GM18861 (cell line): ENCODE measurements at regions not wholly inside any gene's neighbourhood (a gene's known extent, or its start where the extent isn't known, plus 50 kb on each side); places are given as distances from the start of the nearest gene placed in this dataset.
"Not testable (repeated sequence)": the region's sequence is repeated elsewhere in the genome, so short reads cannot be mapped to it uniquely, and the experiment has no call there.

ENCODE experiments used
- ATAC-seq: cut with Tn5 transposase; IDR thresholded peaks from one replicate; pipeline ENCODE4 v1.9.1; 2021; ENCODE audit not compliant: unreplicated experiment

DNA sequence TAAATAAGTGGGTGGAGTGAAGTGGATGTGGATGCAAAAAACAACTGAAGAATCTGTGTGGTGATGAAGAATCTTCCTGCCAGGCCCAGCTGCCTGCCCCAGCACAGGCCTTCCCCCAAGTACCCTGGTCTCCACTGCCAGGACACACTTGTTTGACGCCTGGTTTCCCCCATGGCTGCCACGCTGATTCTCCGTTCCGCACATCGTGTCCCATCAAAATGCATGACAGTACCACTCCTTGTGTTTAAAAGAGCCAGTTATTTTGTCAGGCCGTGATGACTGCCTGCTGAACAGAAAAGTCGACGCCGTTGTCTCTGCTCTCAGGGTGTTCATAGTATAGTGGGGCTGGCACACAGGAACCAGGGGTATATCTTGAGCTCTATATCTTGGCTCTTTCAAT, 50.3 kb upstream of the KYNU start:
- ATAC-seq: no peak

DNA sequence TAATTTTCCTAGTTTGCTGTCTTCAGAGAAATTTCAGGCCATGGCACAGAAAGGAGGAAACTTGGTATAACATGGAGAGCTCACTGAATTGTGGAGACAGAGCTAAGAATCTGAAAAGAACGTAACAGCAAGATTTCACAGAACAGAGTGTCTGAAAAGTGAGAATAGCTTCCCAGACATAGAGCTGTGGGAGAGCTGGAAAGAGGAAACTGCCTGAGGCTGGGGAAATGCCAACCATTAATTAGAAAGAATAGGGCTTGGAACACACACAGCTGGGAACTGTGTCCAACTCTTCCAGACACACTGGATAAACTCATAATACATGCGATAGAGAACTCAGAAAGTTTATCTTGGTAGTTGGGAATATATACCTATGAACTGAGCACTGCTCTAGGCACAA, 51.6 kb upstream of the KYNU start:
- ATAC-seq: no peak

DNA sequence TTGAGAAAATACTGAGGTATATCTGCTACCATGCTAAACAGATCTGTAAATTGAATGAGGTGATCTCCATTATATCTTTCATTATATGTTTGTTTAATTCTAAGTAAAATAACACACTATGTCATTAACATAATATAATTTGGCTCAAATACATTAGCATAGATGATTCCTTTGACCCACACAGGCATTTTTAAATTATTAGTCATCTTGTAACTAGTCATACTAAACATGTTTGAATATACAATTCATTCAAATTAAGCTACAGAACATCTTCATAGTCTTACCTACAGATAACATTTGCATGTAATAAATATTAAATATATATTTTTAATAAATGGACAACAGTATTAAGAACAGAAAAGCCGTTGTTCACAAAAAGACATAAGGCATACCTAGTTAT, 52.7 kb upstream of the KYNU start:
- ATAC-seq: no peak

DNA sequence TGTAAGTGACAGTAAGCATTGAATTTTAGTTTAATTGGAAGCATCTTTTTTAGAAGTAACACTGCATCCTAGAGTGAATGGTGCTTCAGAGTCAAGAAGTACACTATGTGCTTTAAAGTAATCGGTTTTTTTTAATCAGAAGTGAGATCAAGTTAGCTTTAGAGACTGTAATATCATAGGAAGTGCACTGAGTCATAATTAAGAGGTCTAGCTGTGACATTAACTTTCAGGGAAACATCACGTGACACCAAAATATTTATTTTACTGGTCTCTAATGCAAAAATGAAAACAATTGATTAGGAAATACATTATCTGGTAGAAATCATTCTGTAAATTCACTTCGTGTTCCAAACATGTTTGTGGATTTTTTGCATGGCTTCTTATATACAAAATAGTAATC, 55.3 kb upstream of the KYNU start:
- no peak for ATAC-seq

DNA sequence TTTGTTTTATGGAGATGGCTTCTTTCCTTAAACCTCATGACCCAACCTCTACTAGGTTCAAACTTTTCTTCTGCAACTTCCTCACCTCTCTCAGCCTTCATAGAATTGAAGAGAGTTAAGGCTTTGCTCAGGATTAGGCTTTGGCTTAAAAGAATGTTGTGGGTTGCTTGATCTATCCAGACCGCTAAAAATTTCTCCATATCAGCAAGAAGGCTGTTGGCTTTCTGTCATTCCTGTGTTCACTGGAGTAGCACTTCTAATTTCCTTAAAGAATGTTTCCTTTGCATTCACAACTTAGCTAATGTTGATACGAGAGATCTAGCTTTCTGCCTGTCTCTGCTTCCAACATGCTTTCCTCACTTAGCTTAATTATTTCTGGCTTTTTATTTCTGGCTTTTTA, 58.1 kb upstream of the KYNU start:
- ATAC-seq: no peak

DNA sequence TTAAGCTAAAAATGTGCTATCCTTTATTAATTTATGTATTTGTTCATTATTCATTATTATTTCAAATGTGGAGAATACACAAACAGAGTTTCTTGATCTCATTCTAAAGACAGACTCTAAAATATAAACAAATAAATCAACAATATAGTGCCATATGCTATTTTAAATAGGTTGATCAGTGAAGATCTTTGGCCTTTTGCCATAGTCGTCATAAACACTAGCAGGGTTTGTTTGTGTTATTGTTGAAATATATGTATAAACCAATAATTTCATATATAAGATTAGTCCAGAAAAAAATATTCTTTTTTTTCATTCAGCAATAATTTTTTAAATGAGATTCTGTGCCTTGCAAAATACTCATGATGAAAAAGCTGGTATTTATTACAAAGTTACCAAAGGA, 62.1 kb upstream of the KYNU start:
- ATAC-seq: no peak

DNA sequence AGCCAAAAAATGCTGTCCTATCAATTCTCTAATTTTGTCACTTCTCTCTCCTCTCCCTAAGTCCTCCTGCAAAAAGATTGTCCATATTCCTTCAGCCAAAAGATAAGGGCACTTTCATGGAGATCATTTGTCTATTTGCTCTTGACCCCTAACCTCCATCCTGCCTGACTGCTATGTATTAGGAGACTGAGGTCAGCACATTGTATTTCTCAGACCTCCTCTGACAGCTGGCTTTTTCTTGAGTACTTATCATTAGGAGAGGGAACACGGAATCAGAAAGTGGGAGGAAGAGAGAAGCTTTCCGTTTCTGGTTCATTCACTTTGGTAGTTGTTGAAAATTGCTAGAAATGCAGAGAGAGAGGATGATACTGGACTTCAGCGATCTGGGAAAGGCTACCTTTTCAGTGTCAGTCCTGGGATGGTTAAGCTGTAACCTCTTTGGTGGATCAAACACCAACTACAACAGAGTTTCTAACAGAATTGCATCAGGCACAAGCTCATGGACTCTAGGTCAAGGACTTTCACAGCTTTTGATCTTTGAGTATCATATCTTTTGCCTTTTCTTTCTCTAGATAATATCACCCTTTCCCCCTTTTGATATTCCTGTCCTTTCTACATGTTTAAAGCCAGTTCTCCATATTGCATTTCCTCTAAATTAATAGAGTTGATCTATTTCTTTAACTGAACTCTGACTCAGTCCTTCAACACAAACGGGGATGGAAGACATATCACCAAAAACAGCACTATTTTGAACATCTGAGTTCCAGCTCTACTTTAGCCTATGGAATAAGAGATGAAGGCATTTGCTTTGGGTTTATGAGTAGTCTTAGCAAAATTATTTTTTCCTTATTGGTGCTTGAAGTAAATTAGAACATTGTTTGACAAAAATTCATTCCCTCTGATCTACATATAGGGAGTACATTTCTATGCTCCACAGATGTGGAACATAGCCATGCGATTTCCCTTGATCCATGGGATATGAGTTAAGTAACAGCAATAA, 63.3 kb upstream of the KYNU start:
- no peak for ATAC-seq

DNA sequence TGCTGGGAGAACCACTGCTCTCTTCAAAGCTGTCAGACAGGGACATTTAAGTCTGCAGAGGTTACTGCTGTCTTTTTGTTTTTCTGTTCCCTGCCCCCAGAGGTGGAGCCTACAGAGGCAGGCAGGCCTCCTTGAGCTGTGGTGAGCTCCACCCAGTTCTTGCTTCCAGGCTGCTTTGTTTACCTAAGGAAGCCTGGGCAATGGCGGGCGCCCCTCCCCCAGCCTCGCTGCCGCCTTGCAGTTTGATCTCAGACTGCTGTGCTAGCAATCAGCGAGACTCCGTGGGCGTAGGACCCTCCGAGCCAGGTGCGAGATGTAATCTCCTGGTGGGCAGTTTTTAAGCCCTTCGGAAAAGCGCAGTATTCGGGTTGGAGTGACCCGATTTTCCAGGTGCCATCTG, 65.8 kb upstream of the KYNU start:
- not testable (repeated sequence) for ATAC-seq

DNA sequence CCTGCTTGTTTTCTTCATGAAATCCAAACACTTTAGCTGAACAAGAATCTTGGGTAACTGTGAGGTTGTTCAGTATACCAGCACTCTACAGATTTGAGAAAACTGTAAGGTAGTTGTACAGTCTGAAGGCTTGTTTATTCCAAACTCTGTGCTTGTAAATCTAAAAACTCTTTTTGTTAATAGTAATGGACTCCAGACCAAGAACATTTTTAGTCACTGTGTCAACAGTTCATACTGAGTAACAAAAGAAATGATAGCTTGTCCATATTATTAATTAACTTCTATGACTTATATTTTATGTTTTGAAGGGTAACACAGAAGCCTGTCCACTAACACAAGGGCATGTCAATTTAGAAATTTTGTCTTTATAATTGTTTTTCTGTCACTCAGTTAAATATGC, 72.2 kb upstream of the KYNU start:
- no peak for ATAC-seq

DNA sequence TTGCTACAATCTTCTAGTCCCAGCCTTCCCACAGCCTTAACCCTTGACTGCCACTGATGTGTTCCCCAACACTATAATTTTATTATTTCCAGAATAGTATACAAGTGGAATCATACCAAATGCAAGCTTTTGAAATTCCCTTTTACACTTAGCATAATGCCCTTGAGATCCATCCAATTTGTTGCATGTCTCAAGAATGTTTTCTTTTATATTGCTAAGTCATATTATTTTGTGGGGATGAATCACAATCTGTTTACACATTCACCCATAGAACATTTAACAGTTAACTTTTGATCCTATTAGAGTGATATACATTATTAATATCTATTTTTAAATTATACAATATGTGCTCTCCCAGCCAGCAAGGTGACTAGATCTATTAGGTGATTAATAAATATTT, 74.3 kb upstream of the KYNU start:
- no peak for ATAC-seq

DNA sequence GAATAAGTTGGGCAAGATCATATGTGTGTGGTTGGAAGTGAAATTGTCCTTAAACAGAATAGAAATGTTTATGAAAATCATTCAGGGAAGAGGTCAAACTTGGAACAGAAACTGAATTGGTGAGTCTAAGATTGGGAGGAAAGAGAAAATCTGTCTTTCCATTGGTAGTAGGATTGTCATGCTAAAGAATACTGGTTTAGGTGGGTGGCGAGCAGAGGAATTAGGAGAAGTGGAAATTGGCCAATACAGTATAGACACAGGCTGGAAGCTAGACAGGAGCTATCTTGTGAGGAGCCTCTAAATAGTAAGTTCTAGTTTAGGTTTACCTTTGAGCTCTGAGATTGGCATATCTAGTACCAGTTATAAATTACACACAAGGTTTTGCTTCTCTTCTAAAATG, 80.9 kb upstream of the KYNU start:
- no peak for ATAC-seq

DNA sequence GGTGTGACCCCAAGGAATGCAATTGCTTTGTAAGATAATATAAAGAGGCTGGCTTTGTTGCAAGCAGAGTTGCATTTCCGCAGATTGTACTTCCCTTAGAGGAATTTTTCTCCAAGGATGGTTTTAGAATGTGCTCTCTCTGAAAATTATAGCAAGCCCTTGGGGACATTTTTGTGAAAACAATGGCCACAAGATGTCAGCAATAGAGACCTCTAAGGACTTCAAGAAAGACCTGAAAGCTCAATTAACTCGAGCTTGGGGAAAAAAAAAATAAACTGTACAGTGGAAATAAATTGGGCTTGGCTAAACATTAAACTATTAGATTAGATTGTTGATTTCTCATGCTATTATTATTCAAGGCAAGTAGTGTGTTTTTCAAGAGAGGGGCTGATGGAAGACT, 81.3 kb upstream of the KYNU start:
- no peak for ATAC-seq

DNA sequence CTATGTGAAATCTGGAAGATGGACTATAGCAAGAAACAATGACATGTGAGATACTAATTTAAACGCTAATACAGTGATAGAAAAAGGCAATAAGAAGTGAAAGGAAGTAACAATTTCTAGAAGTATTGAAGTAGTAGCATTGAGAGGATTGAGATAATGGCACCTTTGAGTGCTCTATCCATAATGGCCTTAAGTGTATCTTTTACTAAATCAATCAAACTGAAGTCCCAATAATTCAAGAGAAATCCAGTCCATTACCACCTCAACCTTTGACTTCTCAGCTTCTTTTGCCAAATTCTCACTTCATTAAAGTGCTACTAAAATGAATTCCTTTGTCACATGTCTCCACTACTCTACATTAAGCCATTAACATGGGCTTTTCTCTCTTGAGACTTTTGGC, 82.6 kb upstream of the KYNU start:
- no peak for ATAC-seq

DNA sequence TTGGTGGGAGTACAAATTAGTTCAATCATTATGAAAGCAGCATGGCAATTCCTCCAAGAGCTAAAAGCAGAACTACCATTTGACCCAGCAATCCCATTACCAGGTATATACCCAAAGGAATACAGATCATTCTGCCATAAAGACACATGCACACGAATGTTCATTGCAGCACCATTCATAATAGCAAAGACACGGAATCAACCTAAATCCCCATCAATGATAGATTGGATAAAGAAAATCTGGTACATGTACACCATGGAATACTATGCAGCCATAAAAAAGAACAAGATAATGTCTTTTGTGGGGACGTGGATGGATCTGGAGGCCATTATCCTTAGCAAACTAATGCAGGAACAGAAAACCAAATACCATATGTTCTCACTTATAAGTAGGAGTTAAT, 85.1 kb upstream of the KYNU start:
- not testable (repeated sequence) for ATAC-seq

DNA sequence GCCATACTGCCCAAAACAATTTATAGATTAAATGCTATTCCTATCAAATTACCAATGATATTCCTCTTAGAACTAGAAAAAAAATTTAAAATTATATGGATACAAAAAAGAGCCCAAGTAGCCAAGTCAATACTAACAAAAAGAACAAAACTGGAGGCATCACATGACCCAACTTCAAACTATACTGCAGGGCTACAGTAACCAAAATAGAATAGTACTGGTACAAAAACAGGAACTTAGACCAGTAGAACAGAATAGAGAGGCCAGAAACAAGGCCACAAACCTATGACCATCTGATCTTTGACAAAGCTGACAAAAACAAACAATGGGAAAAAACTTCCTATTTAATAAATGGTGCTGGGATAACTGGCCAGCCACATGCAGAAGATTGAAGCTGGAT, 86.1 kb upstream of the KYNU start:
- no peak for ATAC-seq

DNA sequence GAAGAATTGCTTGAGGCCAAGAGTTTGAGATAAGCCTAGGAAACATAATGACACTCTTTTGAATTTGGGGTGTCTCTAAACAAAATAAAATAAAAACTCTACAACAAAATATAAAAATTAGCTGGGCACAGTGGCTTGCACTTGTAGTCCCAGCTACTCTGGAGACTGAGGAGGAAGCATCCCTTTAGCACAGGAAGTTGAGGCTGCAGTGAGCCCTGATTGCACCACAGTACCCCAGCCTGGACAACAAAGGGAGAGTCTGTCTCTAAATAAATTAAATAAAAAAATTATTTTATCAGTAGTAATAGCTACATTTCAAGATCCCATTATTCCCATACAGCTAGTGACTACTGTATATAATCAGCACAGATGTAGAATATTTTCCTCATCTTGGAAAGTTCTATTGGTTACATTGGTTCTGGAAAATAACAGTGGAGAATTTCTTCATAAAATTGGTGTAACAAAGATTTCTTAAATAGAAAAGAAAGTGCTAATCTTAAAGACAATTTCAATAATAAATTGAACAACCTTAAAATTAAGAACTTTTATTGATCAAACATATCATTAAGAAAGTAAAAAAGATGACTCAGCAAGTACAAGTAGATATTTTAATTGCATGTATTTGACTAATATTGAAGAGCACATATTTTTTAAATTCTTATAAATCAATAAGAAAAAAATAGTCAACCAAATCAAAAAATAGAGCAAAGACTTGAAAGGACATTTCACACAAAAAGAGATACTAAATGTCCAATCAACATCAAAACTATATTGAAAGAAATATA, 90.4 kb upstream of the KYNU start:
- ATAC-seq: no peak

DNA sequence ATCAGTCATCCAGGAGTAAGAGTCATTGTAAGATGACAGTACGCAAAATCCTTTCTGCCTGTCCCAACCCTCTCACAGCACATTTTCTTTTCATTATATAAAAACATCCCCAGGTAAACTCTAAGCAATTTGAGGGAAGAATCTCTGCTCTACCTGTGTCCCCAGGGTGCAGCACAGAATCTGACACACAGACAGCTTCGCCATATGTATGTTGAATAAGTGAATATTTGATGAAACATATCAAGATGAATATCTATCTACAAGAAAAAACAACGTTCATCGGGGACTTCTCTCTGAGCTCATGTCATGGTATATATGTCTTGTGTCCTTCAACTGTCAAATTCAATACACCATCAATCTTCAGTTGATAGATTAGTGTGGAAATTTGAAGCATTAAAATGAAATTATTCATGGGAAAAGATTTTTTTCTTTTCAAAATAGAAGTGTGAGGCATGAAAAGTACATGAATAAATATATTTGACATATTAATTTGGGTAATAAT, 94.5 kb upstream of the KYNU start:
- no peak for ATAC-seq

DNA sequence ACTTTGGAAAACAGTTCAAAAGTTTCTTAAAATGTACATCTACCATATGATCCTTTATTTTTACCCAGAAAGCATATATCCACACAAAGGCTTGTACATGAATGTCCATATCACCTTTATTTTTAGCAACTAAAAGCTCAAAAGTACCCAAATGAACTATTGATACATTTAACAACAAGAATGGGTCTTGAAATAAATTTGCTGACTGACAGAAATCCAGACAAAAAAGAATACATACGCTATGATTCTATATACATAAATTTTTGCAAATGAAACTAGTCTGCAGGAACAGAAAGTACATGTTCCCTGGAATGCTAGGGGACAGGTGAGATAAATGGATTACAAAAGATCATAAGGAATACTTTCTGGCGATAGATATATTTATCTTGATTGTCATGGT, 96.3 kb upstream of the KYNU start:
- ATAC-seq: no peak

DNA sequence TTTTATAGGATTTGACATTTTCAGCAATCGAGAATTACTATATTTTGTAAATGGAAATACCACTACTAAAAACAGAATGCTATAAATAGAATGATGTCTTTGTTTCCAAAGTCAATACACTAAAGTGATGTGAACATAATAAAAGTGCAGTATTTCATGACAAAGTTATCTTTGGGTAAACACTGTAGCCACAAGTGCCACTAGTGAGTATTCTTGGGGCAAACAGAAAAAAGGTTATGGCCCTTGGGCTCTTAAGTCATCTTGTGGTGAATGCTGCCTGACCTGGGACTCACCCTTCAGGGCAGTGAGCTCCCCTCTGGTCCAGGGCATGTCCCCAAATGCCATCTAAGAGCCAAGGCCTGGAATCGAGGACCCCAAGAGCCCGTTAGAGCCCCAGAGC, 99.2 kb upstream of the KYNU start:
- no peak for ATAC-seq

DNA sequence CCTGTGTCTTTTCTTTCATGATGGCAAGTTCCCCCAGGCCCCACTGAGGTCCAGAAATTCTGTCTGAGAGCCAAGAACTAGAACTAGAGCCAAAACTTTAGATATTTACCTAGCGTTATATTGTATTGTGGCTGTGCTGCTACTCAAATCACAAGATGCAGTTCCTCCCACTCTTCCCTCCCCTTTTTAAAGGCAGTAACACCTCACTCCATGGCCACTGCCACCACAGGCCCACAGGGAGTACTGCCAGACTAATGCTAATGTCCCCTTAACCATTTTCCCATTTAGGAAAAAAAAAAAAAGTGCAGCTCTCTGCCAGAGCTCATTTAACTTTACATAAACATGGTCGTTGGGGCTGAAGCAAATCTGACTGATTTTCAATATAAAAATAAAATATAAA, 99.7 kb upstream of the KYNU start:
- ATAC-seq: no peak

DNA sequence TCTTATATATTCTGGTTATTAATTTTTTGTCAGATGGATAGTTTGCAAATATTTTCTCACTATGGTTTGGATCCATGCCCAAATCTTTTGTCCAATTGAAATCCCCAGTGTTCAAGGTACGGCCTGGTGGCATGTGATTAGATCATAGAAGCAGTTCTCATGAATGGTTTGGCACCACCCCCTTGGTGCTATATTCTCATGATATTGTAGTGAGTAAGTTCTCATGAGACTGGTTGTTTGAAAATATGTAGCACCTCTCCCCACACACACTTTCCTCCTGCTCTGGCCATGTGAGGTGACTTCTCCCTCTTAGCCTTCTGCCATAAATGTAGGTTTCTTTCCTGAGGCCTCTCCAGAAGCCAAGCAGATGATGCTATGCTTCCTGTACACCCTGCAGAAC, 107.7 kb upstream of the KYNU start:
- no peak for ATAC-seq

DNA sequence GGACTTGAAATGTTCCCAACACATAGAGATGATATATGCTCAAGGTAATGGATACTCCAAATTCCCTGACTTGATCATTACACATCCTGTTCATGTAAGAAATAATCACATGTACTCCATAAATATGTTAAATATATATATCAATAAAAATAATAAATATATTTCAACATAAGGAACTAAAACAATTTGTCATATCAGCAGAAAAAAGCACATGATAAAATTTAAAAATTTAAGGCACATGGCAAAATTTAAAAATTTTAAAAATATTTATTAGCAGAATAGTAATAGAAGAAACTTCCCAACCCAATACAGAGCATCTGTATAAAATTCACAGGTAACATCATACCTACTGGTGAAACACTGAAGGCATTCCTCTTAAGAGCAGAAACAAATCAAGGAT, 109.6 kb upstream of the KYNU start:
- no peak for ATAC-seq
